RPMI8226 (cell line): ENCODE measurements at regions not wholly inside any gene's neighbourhood (a gene's known extent, or its start where the extent isn't known, plus 50 kb on each side); places are given as distances from the start of the nearest gene placed in this dataset.

Source experiments
- DNase-seq: peaks from one replicate; pipeline ENCODE4 v3.0.0-alpha.2; 2015

GRCh38 chr3:154538566-154539360, 108.8 kb upstream of the GPR149 start:
- DNase-seq, result no peak

- no peak for DNase-seq
These were observed 106.8 kb upstream of the GPR149 start for GRCh38 chr3:154536751-154537150.

GRCh38 chr3:154522036-154522602, 92.1 kb upstream of the GPR149 start:
- DNase-seq, result no peak

- no peak for DNase-seq
These were observed 87.4 kb upstream of the GPR149 start for GRCh38 chr3:154517404-154517803.

- no peak for DNase-seq
These were observed 85.9 kb upstream of the GPR149 start for GRCh38 chr3:154515921-154516320.

GRCh38 chr3:154510780-154511179, 80.8 kb upstream of the GPR149 start:
- DNase-seq, result peak; percentile 42

- no peak for DNase-seq
These were observed 77.7 kb upstream of the GPR149 start for GRCh38 chr3:154507727-154508126.

- no peak for DNase-seq
These were observed 67.0 kb upstream of the GPR149 start for GRCh38 chr3:154496978-154497377.

GRCh38 chr3:154496540-154496939, 66.5 kb upstream of the GPR149 start:
- no peak for DNase-seq

- no peak for DNase-seq
These were observed 57.0 kb upstream of the GPR149 start for GRCh38 chr3:154486949-154487348.

GRCh38 chr3:154482507-154482906, 52.5 kb upstream of the GPR149 start:
- DNase-seq, result no peak

- DNase-seq, result no peak
These were observed 50.0 kb upstream of the GPR149 start for GRCh38 chr3:154480033-154480432.
